NCI-H1105 (cell line): ENCODE measurements at regions not wholly inside any gene's neighbourhood (a gene's known extent, or its start where the extent isn't known, plus 50 kb on each side); places are given as distances from the start of the nearest gene placed in this dataset.

Source experiments
- DNase-seq: peaks from one replicate; lab custom pipeline; 2025; lab: John Stamatoyannopoulos, UW

DNA sequence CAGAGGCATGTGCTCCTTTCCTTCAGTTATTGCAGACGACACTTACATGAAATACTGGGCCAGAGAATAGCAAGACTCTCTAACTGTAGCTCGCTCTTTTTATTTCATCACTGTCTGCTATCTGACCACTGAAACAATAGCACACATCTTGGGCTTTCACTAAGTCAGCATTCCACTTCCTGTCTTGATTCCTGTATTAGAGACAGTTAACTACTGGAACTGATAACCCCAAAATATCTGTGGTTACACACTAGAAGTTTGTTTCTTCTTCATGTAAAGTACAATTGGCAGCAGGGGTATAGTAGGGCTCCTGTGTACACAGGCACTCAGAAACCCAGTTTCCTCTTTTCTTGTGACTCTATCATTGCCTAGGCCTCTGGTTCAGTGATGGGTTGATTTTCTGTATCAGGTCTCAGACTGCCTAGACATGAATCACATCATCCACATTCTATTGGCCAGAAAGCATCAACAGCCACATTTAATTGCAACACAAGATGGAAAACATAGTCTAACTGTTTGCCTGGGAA is 230.2 kb upstream of the CD96 start:
- no peak for DNase-seq

DNA sequence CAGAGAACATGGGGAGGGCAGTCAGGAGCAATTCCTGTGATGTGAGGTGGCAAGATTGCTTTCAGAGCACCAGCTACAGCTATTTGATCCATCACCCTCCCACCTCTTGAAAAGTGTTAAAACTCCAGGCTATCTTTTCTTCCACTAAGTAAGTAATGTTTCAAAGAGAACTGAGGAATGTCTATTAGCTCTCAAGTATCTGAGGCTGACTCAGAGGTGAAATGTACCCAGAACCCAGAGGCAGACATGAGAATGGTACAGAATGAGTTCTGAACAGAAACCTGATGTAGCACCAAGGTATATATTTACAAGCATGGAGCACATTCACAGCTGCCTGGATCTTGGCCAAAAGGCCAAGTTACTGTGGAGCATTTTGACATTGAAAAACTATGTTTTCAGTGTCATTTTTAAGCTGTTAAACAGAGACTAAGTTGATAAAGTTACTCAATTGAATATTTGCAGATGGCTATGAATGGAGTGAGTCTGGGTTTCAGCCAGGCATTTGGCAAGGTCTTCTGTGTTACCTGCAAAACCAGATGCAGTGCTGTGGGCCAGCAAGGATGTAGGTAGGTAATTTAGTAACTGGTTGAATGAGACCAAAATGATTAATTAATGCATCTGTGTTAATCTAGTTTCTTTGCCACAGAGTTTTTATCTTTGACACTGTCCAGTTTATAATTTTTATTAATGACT is 227.7 kb upstream of the CD96 start:
- DNase-seq: no peak

- no peak for DNase-seq
Observed at GRCh38 chr3:111314898-111315297, 227.1 kb upstream of the CD96 start.

DNA sequence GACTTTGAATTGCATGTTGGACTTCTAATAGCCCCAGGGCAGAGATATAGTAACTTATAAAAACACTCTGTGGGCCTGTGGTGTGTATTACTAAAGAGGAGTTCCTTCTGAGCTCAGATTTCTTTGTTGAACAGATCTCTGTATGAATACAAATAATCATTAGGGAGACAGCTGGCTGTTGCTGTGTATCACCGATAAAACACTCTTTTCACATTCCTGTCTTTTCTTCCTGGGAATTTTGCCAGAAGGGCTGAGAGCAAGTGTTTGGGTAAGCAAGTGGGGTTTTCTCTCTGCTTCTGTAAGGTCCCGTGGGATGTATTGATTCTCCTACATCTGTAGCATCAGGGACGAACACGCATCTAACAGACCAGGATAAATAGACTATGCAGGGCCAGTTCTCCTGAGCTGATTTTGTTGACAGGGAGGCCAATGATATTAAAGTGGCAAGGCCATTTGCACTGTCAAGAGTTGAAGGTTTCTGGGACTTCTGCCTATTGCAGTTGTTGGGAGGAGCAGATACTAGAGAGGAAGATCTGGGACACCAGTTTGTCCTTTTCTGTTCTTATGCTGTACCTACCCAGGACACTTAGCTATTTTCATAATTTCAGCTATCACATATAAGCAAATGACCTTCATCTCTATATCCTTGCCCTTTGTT is 225.9 kb upstream of the CD96 start:
- peak; percentile 68 for DNase-seq

DNA sequence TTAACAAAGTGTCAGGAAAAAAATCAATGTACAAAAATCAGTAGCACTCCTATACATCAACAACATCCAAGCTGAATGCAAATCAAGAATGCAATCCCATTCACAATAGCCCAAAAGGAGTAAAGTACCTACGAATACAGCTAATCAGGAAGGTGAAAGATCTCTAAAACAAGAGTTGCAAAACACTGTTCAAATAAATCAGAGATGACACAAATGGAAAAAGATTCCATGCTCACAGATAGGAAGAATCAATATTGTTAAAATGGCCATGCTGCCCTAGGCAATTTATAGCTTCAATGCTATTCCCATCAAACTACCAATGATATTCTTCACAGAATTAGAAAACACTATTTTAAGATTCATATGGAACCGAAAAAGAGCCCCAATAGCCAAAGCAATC is 223.7 kb upstream of the CD96 start:
- no peak for DNase-seq

DNA sequence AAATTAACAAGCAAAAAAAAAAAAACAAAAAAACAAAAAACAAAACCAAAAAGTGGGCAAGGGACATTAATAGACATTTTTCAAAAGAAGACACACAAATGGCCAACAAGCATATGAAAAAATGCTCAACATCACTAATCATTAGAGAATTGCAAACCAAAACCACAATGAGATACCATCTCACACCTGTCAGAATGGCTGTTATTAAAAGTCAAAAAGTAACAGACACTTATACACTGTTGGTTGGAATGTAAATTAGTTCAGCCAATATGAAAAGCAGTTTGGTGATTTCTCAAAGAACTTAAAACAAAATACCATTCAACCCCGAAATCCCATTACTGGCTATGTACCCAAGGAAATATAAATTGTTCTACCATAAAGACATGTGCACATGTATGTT is 222.4 kb upstream of the CD96 start:
- no peak for DNase-seq

- DNase-seq: peak; percentile 17
Observed at GRCh38 chr3:111321786-111322185, 220.2 kb upstream of the CD96 start.

- DNase-seq: no peak
Observed at GRCh38 chr3:111323019-111323418, 219.0 kb upstream of the CD96 start.

DNA sequence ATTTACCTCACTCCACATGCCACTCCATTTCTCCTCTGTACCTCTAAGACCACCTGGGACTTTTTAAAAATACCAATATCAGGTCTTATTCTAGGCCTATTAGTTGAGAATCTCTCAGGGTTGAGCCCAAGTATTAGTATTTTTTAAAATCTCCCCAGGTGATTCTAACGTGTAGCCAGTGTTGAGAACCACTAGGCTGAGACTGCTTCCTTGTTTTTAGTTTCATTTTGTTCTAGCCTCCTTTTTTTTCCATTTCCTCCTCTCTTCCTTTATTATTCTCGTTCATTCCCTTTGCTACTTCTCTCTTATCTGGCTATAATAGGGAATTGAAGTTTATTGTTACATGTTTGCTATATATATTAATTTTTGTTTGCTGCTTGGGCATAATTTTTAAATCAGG is 217.8 kb upstream of the CD96 start:
- DNase-seq: no peak

DNA sequence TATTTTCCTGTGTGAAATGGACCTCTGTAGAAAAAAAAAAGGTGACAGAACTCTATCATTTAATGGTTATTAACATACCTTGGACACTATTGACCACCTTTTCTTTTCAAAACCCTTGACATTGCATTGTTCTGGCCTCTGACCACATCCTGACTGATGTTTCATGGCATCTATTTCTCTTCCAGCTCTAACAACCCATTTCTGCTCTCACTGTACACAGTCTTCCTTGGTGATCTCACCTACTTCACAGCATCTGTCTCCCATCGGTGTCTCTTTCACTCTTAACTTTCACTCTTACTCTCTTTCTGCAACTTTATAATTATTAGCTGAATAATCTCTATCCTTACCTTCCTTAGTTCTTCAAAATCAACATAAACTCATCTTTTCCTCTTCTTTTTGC is 217.4 kb upstream of the CD96 start:
- DNase-seq: no peak

DNA sequence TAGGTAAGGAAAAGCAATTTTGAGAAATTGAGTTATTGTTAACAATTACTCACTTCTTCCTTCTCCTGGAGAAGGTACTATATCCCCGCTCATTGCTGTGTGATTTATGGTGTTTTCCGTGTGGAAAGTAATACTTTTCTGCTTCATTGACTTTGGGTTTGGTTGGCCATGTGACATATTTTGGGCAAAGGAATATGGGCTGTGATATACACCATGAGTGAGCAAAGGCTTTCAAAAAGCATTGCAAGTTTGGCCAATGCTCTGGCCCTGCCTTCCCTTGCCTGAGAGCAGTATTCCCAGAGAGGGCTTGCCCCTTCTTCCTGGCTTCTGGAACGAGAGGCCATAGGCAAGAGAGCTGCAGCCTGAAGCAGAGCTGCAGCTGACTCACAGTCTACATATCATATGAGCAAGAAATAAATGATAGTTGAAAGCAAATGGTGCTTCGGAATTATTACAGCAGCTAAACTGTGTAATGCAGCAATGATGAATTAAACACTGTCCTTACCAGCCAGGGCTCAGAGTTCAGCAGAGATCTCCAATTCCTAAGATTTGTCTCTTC is 216.8 kb upstream of the CD96 start:
- no peak for DNase-seq

DNA sequence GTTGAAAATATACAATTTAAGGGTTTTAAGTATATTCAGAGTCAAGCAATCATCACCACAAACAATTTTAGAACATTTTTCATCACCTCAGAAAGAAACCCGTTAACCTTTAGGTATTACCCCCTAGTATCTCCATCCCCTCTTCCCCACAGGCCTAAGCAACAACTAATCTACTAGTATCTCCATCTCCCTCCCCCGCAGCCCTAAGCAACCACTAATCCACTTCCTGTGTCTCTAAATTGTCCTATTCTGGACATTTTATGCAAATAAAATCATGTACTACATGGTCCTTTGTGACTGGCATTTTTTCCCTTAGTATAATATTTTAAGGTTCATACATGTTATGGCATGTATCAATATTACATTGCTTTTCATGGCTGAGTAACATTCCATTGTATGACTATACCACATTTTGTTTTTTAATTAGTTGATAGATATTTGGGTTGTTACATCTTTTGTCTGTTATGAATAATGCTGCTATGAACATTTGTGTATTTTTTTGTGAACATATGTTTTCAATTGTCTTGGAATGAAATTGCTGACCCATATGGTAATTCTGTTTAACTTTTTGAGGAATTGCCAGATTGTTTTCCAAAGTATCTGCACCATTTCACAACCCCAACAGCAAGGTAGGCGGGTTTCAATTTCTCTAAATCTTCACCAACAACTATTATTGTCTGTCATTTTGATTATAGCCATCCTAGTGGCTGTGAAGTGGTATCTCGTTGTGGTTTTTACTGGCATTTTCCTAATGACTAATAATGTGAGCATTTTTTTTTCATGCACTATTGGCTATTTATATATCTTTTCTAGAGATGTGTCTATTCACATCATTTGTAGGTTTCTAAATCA is 215.6 kb upstream of the CD96 start:
- DNase-seq: no peak

GRCh38 chr3:111331306-111331705 is 210.7 kb upstream of the CD96 start:
- DNase-seq: no peak

- DNase-seq: no peak
Observed at GRCh38 chr3:111331912-111332311, 210.1 kb upstream of the CD96 start.

GRCh38 chr3:111332488-111333080 is 209.4 kb upstream of the CD96 start:
- no peak for DNase-seq

- no peak for DNase-seq
Observed at GRCh38 chr3:111333642-111334041, 208.4 kb upstream of the CD96 start.

DNA sequence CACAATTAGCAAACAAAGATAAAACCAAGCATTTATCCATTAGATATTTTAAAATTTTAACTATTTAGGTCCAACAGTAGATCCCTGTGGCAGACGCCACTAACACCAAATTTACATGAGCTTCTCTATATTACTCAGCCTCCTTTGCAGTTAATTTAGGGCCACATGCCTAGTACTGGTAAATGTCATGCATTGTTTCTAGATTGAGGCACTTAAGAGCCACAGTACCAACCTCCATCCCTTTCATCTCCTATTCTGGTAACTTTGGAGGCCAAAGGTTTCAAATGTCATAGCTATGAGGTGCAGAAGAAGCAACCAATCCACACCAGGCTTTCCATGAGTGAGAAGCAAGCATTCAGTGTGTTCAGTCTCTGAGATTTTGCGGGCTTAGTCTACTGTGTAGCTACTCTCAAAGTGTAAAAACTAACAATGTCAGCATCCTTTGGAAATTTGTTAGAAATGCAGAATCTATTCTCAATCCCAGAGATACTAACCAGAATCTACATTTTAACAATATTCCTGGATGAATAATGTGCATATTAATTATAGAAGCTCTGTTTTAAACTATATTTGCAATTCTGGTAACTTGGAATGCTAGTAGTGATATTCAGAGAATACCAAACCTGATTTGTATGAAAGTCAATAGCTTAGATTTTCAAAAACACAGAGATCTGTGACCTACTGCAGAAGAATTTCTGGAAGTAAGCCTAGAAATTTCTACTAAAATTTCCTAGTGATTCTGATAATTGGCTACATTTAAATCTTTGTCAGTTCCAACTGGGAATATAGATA is 206.3 kb upstream of the CD96 start:
- no peak for DNase-seq

DNA sequence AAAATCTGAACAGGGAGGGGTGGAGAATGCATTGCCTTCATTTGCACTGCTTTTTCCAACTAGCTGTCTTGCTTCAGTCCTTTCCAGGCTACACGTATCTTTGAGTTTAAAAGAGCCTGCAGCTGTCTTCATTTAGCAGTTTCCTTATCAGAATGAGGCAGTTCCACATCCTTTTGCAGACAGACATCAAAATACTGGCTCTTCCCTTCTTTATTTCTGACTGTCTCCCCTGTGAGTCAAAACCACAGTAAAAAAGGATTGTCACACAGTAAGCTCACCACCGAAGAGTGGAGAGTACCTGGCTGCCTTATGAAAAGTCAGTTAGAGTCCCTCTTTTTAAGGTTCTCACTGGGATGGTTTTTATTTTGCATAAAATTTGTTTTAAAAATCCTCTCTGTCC is 205.5 kb upstream of the CD96 start:
- no peak for DNase-seq

- peak; percentile 42 for DNase-seq
Observed at GRCh38 chr3:111338059-111338698, 203.8 kb upstream of the CD96 start.

DNA sequence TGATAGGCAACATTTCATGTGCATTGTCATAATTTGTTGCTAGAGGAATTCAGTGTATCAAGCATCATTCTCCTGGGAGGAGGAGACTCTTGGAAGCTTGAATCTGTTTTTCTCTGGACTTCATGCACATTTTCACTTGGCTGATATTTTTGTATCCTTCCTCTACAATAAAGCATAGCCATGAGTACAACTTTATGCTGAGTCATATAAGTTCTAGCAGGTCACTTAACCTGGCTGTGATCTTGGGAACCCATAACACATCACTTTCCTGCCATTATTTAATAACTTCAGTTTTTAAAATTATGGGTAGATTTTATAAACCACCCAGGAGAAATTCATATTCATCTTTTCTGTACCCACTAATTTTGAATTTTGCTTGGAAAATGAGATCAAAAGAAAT is 203.0 kb upstream of the CD96 start:
- no peak for DNase-seq

DNA sequence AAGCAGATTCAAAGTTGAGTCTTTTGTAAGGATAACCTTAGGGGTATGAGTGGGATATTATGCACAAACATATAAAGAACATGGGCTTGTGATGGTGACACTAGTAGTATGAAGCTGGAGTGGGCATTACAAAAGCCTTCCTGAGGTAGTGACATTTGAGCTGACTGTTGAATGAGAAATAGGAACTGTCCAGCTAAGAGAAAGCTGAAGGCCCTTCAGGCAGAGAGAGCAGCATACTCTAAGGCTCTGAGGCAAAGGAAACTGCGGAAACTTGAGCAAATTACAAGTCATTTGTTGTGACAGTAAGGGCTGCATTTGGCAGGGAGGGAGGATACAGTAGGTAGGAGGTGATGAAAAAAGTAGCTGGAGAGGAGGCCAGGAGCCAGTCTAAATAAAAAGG is 190.7 kb upstream of the CD96 start:
- no peak for DNase-seq
